SK-N-SH (cell line): ENCODE measurements at regions not wholly inside any gene's neighbourhood (a gene's known extent, or its start where the extent isn't known, plus 50 kb on each side); places are given as distances from the start of the nearest gene placed in this dataset.
A peak's percentile ranks its signal among the peaks of the same experiment; 100 is the strongest.

ENCODE experiments used
- CTCF ChIA-PET: fragments of 300-600, 350-600 bp; formaldehyde crosslinking; extraction: SDS; loops from one replicate; lab custom pipeline; 2021; lab: Yijun Ruan, JAX
- POLR2A ChIA-PET: fragments of 350-600 bp; sonication (Branson Sonifier 250); formaldehyde crosslinking; extraction: SDS; loops from one replicate; lab custom pipeline; 2020; ENCODE audit warnings: antibody characterized with exemption, inconsistent platforms; lab: Yijun Ruan, JAX
- DNase-seq: peaks from one replicate; pipeline ENCODE4 v3.0.0; 2012
- H2AFZ ChIP-seq: fragments of 200-600 bp; sonication (generic); 2 replicates; pipeline ENCODE4 v1.8.1; 2016; ENCODE audit warnings: antibody characterized with exemption, mild to moderate bottlenecking, low read depth
- H3F3A ChIP-seq: fragments of 200-600 bp; sonication (generic); replicated peaks from 2 replicates; pipeline ENCODE3; 2016; ENCODE audit warnings: antibody characterized with exemption, mild to moderate bottlenecking; ENCODE audit not compliant: insufficient read depth
- H3K27ac ChIP-seq, 2 experiments: fragments of 200-500 bp in 1 of 2; fragments of 200-600 bp in 1 of 2; sonication (Bioruptor generic) in 1 of 2; sonication (generic), shearing (Covaris generic) in 1 of 2; 2 replicates each; pipeline versions ENCODE4 v1.5.1 to v1.6.1; 2014 to 2016; ENCODE audit warnings: low read depth in 2 of 2, inconsistent platforms in 1 of 2, low read length in 1 of 2, mild to moderate bottlenecking in 1 of 2, mixed read lengths in 1 of 2
- H3K27me3 ChIP-seq: fragments of 200-600 bp; sonication (generic), shearing (Covaris generic); 2 replicates; pipeline ENCODE4 v1.6.1; 2016; ENCODE audit warnings: mixed run types; ENCODE audit not compliant: insufficient read depth
- H3K36me3 ChIP-seq, 2 experiments: fragments of 200-500 bp in 1 of 2; fragments of 200-600 bp in 1 of 2; sonication (Bioruptor generic) in 1 of 2; sonication (generic) in 1 of 2; replicated peaks in 1 of 2; 2 replicates each; pipeline versions ENCODE3 to v1.5.1; 2014 to 2016; ENCODE audit warnings: low read length in 1 of 2, mild to moderate bottlenecking in 1 of 2; ENCODE audit not compliant: insufficient read depth in 2 of 2, control insufficient read depth in 1 of 2
- H3K4me1 ChIP-seq, 2 experiments: fragments of 200-500 bp in 1 of 2; fragments of 200-600 bp in 1 of 2; sonication (Bioruptor generic) in 1 of 2; sonication (generic), shearing (Covaris generic) in 1 of 2; 2 replicates each; pipeline versions ENCODE4 v1.5.1 to v1.6.1; 2014 to 2016; ENCODE audit warnings: low read depth in 1 of 2, low read length in 1 of 2, mixed run types in 1 of 2; ENCODE audit not compliant: insufficient read depth in 2 of 2, control insufficient read depth in 1 of 2
- H3K4me2 ChIP-seq: fragments of 200-600 bp; sonication (generic), shearing (Covaris generic); 2 replicates; pipeline ENCODE4 v1.6.1; 2017; ENCODE audit warnings: mixed run types
- H3K4me3 ChIP-seq, 2 experiments: fragments of 200-500 bp in 1 of 2; fragments of 200-600 bp in 1 of 2; sonication (Bioruptor generic) in 1 of 2; sonication (generic), shearing (Covaris generic) in 1 of 2; 2 replicates each; pipeline versions ENCODE4 v1.5.1 to v1.8.1; 2014 to 2016; ENCODE audit warnings: low read depth in 2 of 2, inconsistent platforms in 1 of 2, low read length in 1 of 2, mild to moderate bottlenecking in 1 of 2, mixed read lengths in 1 of 2, moderate library complexity in 1 of 2
- H3K79me2 ChIP-seq: fragments of 200-600 bp; sonication (generic); 2 replicates; pipeline ENCODE4 v1.8.1; 2017; ENCODE audit warnings: mild to moderate bottlenecking; ENCODE audit not compliant: insufficient read depth
- H3K9ac ChIP-seq: fragments of 200-600 bp; sonication (generic); 2 replicates; pipeline ENCODE4 v1.6.1; 2017; ENCODE audit warnings: mixed run types
- H3K9me2 ChIP-seq: fragments of 200-600 bp; sonication (generic); 2 replicates; pipeline ENCODE4 v1.6.1; 2017; ENCODE audit warnings: mixed run types
- H3K9me3 ChIP-seq: fragments of 200-600 bp; sonication (generic); 2 replicates; pipeline ENCODE4 v1.6.1; 2017; ENCODE audit warnings: mixed run types, mild to moderate bottlenecking, moderate library complexity
- H4K20me1 ChIP-seq: fragments of 200-600 bp; sonication (generic); 2 replicates; pipeline ENCODE4 v1.6.1; 2017; ENCODE audit warnings: mild to moderate bottlenecking, mixed run types; ENCODE audit not compliant: insufficient read depth
- CHD2 ChIP-seq: fragments of 150-350 bp; IDR thresholded peaks from 2 replicates; pipeline ENCODE4 v1.6.1; 2018; ENCODE audit warnings: low read length; ENCODE audit not compliant: partially characterized antibody
- CTCF ChIP-seq: fragments of 200-600 bp; sonication (generic); IDR thresholded peaks from 2 replicates; pipeline ENCODE4 v1.6.1; 2017; ENCODE audit warnings: antibody characterized with exemption, mild to moderate bottlenecking, moderate library complexity
- EP300 ChIP-seq, 2 experiments: IDR thresholded peaks; 2 replicates each; pipeline versions ENCODE4 v1.4.0 to v1.6.1; 2012; ENCODE audit warnings: borderline replicate concordance in 1 of 2, low read depth in 1 of 2, low read length in 1 of 2
- EZH2phosphoT487 ChIP-seq: fragments of 200-600 bp; sonication (generic); IDR thresholded peaks from 2 replicates; pipeline ENCODE4 v1.6.1; 2017; ENCODE audit warnings: low read depth, mixed run types, mild to moderate bottlenecking, antibody characterized with exemption, moderate library complexity, borderline replicate concordance
- GATA2 ChIP-seq: sonication (generic); formaldehyde crosslinking; IDR thresholded peaks from 2 replicates; pipeline ENCODE4 v1.5.0; 2020; ENCODE audit warnings: mild to moderate bottlenecking, missing genetic modification reagents
- IRF3 ChIP-seq: fragments of 150-350 bp; IDR thresholded peaks from 2 replicates; pipeline ENCODE4 v1.6.1; 2016; ENCODE audit warnings: mild to moderate bottlenecking, low read depth, low read length
- MEF2A ChIP-seq: IDR thresholded peaks from 2 replicates; pipeline ENCODE4 v1.4.0; 2012; ENCODE audit warnings: low read depth, borderline replicate concordance
- PBX3 ChIP-seq: IDR thresholded peaks from 2 replicates; pipeline ENCODE4; 2012
- POLR2AphosphoS5 ChIP-seq: IDR thresholded peaks from 2 replicates; pipeline ENCODE4 v1.6.1; 2012; ENCODE audit warnings: low read depth, low read length
- RAD21 ChIP-seq: IDR thresholded peaks from 2 replicates; pipeline ENCODE4 v1.6.1; 2012; ENCODE audit warnings: mild to moderate bottlenecking, low read length
- RCOR1 ChIP-seq: fragments of 150-350 bp; IDR thresholded peaks from 2 replicates; pipeline ENCODE4 v1.6.1; 2017; ENCODE audit warnings: antibody characterized with exemption, low read length
- WGBS: methylation state at CpG from one replicate; pipeline ENCODE4 v1.1.6; 2017; ENCODE audit warnings: low lambda C conversion rate; 5-methylcytosine and 5-hydroxymethylcytosine counted together

- no peaks in the 10 kb centered on the region for H3K36me3 ChIP-seq
- TF ChIP-seq RCOR1 (0 out of 2 replicates have a peak, but pooled peaks have one; percentile 19), PBX3 (no peak), MEF2A (no peak), POLR2AphosphoS5 (no peak), EP300 (IDR thresholded peaks at IDR 0.05; ENCODE audit: borderline replicate concordance in 1 of 2, low read depth in 1 of 2, low read length in 1 of 2) (no peak), RAD21 (0 out of 2 replicates have a peak, but pooled peaks have one; percentile 20)
- H4K20me1 ChIP-seq = no peaks in the 10 kb centered on the region
- no peak overlapping the region for H3K9ac ChIP-seq
- WGBS = 33% methylated on average over 3 of the region's 3 CpGs
- H3K27ac ChIP-seq = no peak overlapping the region; a peak in 1 of 4 replicates
- no peaks in the 10 kb centered on the region for H3F3A ChIP-seq
- H3K9me3 ChIP-seq = no peaks in the 10 kb centered on the region
- ChIA-PET POLR2A (no interaction called here), CTCF (no interaction called here)
- no peaks in the 10 kb centered on the region for H3K9me2 ChIP-seq
- H3K4me1 ChIP-seq = peaks cover 0 to 5% of the 10 kb centered on the region in 2 experiments; a peak in 1 of 4 replicates
- no peak overlapping the region for H2AFZ ChIP-seq
- H3K79me2 ChIP-seq = no peaks in the 10 kb centered on the region
- H3K27me3 ChIP-seq = no peaks in the 10 kb centered on the region
- H3K4me3 ChIP-seq = no peak overlapping the region
- DNase-seq = peak; percentile 12
- H3K4me2 ChIP-seq = no peak overlapping the region
Observed at GRCh38 chr18:67954594-67954993, 438.1 kb upstream of the DSEL start.

GRCh38 chr18:67951137-67951536 is 434.6 kb upstream of the DSEL start:
- DNase-seq = no peak
- ChIA-PET CTCF (no interaction called here), POLR2A (no interaction called here)
- peaks cover 0 to 5% of the 10 kb centered on the region in 2 experiments; a peak in 2 of 4 replicates for H3K4me1 ChIP-seq
- no peak overlapping the region for H3K9ac ChIP-seq
- no peak overlapping the region for H2AFZ ChIP-seq
- H4K20me1 ChIP-seq = no peaks in the 10 kb centered on the region
- H3K27me3 ChIP-seq = no peaks in the 10 kb centered on the region
- no peaks in the 10 kb centered on the region for H3K36me3 ChIP-seq
- 77% methylated on average over 7 of the region's 7 CpGs for WGBS
- TF ChIP-seq CHD2 (no peak), GATA2 (CRISPR knock-in tag) (no peak), RAD21 (no peak), MEF2A (no peak), CTCF (no peak), IRF3 (no peak), EZH2phosphoT487 (no peak), EP300 (IDR thresholded peaks at IDR 0.05; ENCODE audit: borderline replicate concordance in 1 of 2, low read depth in 1 of 2, low read length in 1 of 2) (no peak)
- H3K79me2 ChIP-seq = no peaks in the 10 kb centered on the region
- no peaks in the 10 kb centered on the region for H3K9me3 ChIP-seq
- no peak overlapping the region for H3K4me3 ChIP-seq
- no peaks in the 10 kb centered on the region for H3F3A ChIP-seq
- no peak overlapping the region for H3K4me2 ChIP-seq
- no peak overlapping the region for H3K27ac ChIP-seq
- H3K9me2 ChIP-seq = no peaks in the 10 kb centered on the region
